Astrocyte (in vitro differentiated cells and primary cell): ENCODE measurements at regions not wholly inside any gene's neighbourhood (a gene's known extent, or its start where the extent isn't known, plus 50 kb on each side); places are given as distances from the start of the nearest gene placed in this dataset.

ENCODE experiments used
- DNase-seq: peaks from one replicate; pipeline ENCODE4 v3.0.0-alpha.2; 2010; ENCODE audit warnings: low read depth
- FAIRE-seq: peaks from 2 replicates; lab custom pipeline; 2011; peaks lifted over from hg19 to GRCh38; lab: Jason Lieb, UNC
- H2AFZ ChIP-seq: 2 replicates; pipeline ENCODE4 v1.6.0; 2012; ENCODE audit warnings: low read depth, low read length, inconsistent platforms
- H3K27ac ChIP-seq: 2 replicates; pipeline ENCODE4 v1.5.1; 2011; ENCODE audit warnings: low read depth, low read length, inconsistent platforms
- H3K27me3 ChIP-seq: 2 replicates; pipeline ENCODE4 v1.6.0; 2011; ENCODE audit warnings: low read length, inconsistent platforms; ENCODE audit not compliant: insufficient read depth
- H3K36me3 ChIP-seq: 2 replicates; pipeline ENCODE4 v1.5.1; 2011; ENCODE audit warnings: low read length, inconsistent platforms; ENCODE audit not compliant: insufficient read depth
- H3K4me1 ChIP-seq: 2 replicates; pipeline ENCODE4 v1.5.1; 2011; ENCODE audit warnings: low read length, inconsistent platforms; ENCODE audit not compliant: insufficient read depth
- H3K4me2 ChIP-seq: 2 replicates; pipeline ENCODE4 v1.6.0; 2012; ENCODE audit warnings: low read length, inconsistent platforms
- H3K4me3 ChIP-seq: 2 replicates; pipeline ENCODE4 v1.5.1; 2011; ENCODE audit warnings: low read depth, mild to moderate bottlenecking, low read length, inconsistent platforms; ENCODE audit not compliant: insufficient read depth
- H3K79me2 ChIP-seq: 2 replicates; pipeline ENCODE4 v1.6.0; 2012; ENCODE audit warnings: mild to moderate bottlenecking, low read length, inconsistent platforms; ENCODE audit not compliant: insufficient read depth
- H3K9ac ChIP-seq: 2 replicates; pipeline ENCODE4 v1.6.0; 2012; ENCODE audit warnings: mild to moderate bottlenecking, low read length, inconsistent platforms
- H3K9me3 ChIP-seq: 2 replicates; pipeline ENCODE4 v1.5.1; 2012; ENCODE audit warnings: low read depth, mild to moderate bottlenecking, low read length, inconsistent platforms; ENCODE audit not compliant: insufficient read depth
- H4K20me1 ChIP-seq: 2 replicates; pipeline ENCODE4 v1.6.0; 2012; ENCODE audit warnings: low read length, inconsistent platforms; ENCODE audit not compliant: insufficient read depth
- H3K27ac Mint-ChIP-seq: one replicate; pipeline ENCODE4 v1.8.0; 2021; ENCODE audit warnings: mild to moderate bottlenecking, mixed read lengths; ENCODE audit not compliant: unreplicated experiment
- H3K27me3 Mint-ChIP-seq: one replicate; pipeline ENCODE4 v1.8.0; 2021; ENCODE audit warnings: low read depth, mixed read lengths; ENCODE audit not compliant: unreplicated experiment
- H3K36me3 Mint-ChIP-seq: one replicate; pipeline ENCODE4 v1.8.0; 2021; ENCODE audit warnings: low read depth, mixed read lengths; ENCODE audit not compliant: unreplicated experiment
- H3K4me1 Mint-ChIP-seq: one replicate; pipeline ENCODE4 v1.8.0; 2021; ENCODE audit warnings: low read depth, mixed read lengths; ENCODE audit not compliant: unreplicated experiment
- H3K4me3 Mint-ChIP-seq: one replicate; pipeline ENCODE4 v1.8.0; 2021; ENCODE audit warnings: mild to moderate bottlenecking, moderate library complexity, mixed read lengths; ENCODE audit not compliant: unreplicated experiment
- H3K9me3 Mint-ChIP-seq: one replicate; pipeline ENCODE4 v1.8.0; 2021; ENCODE audit warnings: mild to moderate bottlenecking, mixed read lengths; ENCODE audit not compliant: unreplicated experiment
- EZH2 ChIP-seq: IDR thresholded peaks from 2 replicates; pipeline ENCODE4 v1.6.1; 2012; ENCODE audit warnings: mild to moderate bottlenecking, low read length, inconsistent platforms; ENCODE audit not compliant: insufficient read depth
- TF ChIP-seq, protein P1 (sequence below): IDR thresholded peaks from 2 replicates; pipeline ENCODE4 v1.5.1; 2011; ENCODE audit warnings: low read depth, mild to moderate bottlenecking, inconsistent platforms, low read length, moderate library complexity; ENCODE audit not compliant: insufficient read depth

- Mint-ChIP-seq H3K27me3 (no peaks in the 10 kb centered on the region), H3K36me3 (no peaks in the 10 kb centered on the region), H3K27ac (no peak overlapping the region), H3K9me3 (peaks cover 5% of the 10 kb centered on the region), H3K4me3 (no peak overlapping the region), H3K4me1 (peaks cover 15% of the 10 kb centered on the region)
- no peak for TF ChIP-seq EZH2
- TF ChIP-seq, protein P1, sequence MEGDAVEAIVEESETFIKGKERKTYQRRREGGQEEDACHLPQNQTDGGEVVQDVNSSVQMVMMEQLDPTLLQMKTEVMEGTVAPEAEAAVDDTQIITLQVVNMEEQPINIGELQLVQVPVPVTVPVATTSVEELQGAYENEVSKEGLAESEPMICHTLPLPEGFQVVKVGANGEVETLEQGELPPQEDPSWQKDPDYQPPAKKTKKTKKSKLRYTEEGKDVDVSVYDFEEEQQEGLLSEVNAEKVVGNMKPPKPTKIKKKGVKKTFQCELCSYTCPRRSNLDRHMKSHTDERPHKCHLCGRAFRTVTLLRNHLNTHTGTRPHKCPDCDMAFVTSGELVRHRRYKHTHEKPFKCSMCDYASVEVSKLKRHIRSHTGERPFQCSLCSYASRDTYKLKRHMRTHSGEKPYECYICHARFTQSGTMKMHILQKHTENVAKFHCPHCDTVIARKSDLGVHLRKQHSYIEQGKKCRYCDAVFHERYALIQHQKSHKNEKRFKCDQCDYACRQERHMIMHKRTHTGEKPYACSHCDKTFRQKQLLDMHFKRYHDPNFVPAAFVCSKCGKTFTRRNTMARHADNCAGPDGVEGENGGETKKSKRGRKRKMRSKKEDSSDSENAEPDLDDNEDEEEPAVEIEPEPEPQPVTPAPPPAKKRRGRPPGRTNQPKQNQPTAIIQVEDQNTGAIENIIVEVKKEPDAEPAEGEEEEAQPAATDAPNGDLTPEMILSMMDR = no peak
- no peak for DNase-seq
- Histone ChIP-seq H3K4me3 (no peak overlapping the region), H2AFZ (no peak overlapping the region), H3K79me2 (no peaks in the 10 kb centered on the region), H3K9me3 (no peaks in the 10 kb centered on the region), H3K4me2 (no peak overlapping the region), H3K4me1 (no peaks in the 10 kb centered on the region), H3K27ac (no peak overlapping the region), H3K36me3 (no peaks in the 10 kb centered on the region), H4K20me1 (no peaks in the 10 kb centered on the region), H3K9ac (no peak overlapping the region), H3K27me3 (no peaks in the 10 kb centered on the region)
- no peak for FAIRE-seq
Measured at GRCh38 chr18:52131845-52132244, 208.2 kb upstream of the DCC start.

DNA sequence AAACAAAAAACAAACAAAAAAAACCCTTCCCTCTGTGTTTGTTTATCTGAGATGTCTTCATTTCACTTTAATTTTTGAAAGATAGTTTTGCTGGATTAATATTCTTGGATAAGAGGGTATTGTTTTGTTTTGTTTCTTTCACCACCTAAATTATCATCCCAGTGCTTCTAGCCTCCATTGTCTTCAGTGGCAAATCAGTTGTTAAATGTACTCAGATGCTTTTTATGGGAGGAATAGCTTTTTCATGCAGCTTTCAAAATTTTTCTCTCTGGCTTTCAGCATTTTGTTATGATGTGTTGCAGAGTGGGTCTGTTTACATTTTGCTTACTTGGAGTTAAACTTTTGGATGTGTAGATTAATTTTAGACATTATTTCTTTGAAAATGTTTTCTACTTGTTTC lies 203.5 kb upstream of the DCC start:
- H3K36me3 ChIP-seq = no peaks in the 10 kb centered on the region
- H3K9ac ChIP-seq = no peak overlapping the region
- H4K20me1 ChIP-seq = no peaks in the 10 kb centered on the region
- no peak overlapping the region for H3K4me3 ChIP-seq
- no peak overlapping the region for H3K4me2 ChIP-seq
- Mint-ChIP-seq H3K9me3 (peaks cover 11% of the 10 kb centered on the region), H3K27ac (no peak overlapping the region), H3K4me3 (no peak overlapping the region), H3K4me1 (peaks cover 1% of the 10 kb centered on the region), H3K36me3 (no peaks in the 10 kb centered on the region), H3K27me3 (no peaks in the 10 kb centered on the region)
- no peak for DNase-seq
- H3K27me3 ChIP-seq = no peaks in the 10 kb centered on the region
- H3K27ac ChIP-seq = no peak overlapping the region
- H2AFZ ChIP-seq = no peak overlapping the region
- no peak for FAIRE-seq
- H3K79me2 ChIP-seq = no peaks in the 10 kb centered on the region
- no peak for TF ChIP-seq EZH2
- TF ChIP-seq, protein P1 = no peak
- H3K9me3 ChIP-seq = peaks cover 3% of the 10 kb centered on the region
- H3K4me1 ChIP-seq = no peaks in the 10 kb centered on the region

- Histone ChIP-seq H3K4me2 (no peak overlapping the region), H3K79me2 (no peaks in the 10 kb centered on the region), H3K9me3 (peaks cover 3% of the 10 kb centered on the region), H3K27me3 (no peaks in the 10 kb centered on the region), H2AFZ (no peak overlapping the region), H3K9ac (no peak overlapping the region), H3K27ac (no peak overlapping the region), H3K4me3 (no peak overlapping the region), H4K20me1 (no peaks in the 10 kb centered on the region), H3K36me3 (no peaks in the 10 kb centered on the region), H3K4me1 (no peaks in the 10 kb centered on the region)
- Mint-ChIP-seq H3K27me3 (no peaks in the 10 kb centered on the region), H3K4me1 (no peaks in the 10 kb centered on the region), H3K36me3 (no peaks in the 10 kb centered on the region), H3K4me3 (no peak overlapping the region), H3K27ac (no peak overlapping the region), H3K9me3 (peaks cover 16% of the 10 kb centered on the region)
- FAIRE-seq (no peak), DNase-seq (no peak)
- no peak for TF ChIP-seq EZH2
- TF ChIP-seq, protein P1 = no peak
Measured at GRCh38 chr18:52140986-52141385, 199.0 kb upstream of the DCC start.
